NT2/D1 (cell line): ENCODE measurements at regions not wholly inside any gene's neighbourhood (a gene's known extent, or its start where the extent isn't known, plus 50 kb on each side); places are given as distances from the start of the nearest gene placed in this dataset.

Source experiments
- YY1 ChIP-seq: IDR thresholded peaks from 2 replicates; pipeline ENCODE4 v1.6.1; 2011; ENCODE audit not compliant: insufficient read length, insufficient read depth
- ZNF274 ChIP-seq: IDR thresholded peaks from 2 replicates; pipeline ENCODE4 v1.6.1; 2011; ENCODE audit warnings: mild to moderate bottlenecking, low read depth, low read length

DNA sequence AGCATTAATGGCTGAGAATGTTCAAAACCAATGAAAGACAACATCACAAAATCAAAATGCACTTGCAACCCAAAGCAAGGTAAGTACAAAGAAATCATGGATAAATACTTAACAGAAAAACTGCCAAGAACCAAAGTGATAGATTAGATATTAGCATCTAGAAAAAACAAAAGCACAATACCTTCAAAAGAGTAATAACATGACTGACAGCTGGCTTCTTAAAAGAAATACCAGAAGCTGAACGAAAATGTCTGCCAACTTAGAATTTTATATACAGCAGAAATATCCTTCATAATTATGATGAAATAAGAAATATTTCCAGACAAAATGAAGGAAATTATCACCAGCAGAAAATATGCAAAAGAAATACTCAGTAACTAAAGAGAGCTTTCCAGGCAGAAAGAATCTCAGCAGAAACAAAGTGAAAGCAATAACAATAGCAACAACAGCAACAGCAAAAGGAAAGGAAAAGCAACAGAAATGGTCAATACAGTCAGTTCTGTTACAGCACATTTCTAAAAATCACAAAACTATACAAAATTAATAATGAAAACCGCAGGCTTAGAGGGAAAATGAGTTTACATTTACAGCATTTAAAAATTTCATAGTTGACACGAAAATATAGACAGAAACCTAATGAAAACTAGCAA is 121.5 kb upstream of the MAN1A1 start:
- TF ChIP-seq ZNF274 (no peak), YY1 (no peak)
